UCSD-AML1 (cell line): ENCODE measurements at regions not wholly inside any gene's neighbourhood (a gene's known extent, or its start where the extent isn't known, plus 50 kb on each side); places are given as distances from the start of the nearest gene placed in this dataset.
"Not testable (repeated sequence)": the region's sequence is repeated elsewhere in the genome, so short reads cannot be mapped to it uniquely, and the experiment has no call there.

Experiments used
- DNase-seq: peaks from one replicate; lab custom pipeline; 2025; ENCODE audit not compliant: unreplicated experiment; lab: John Stamatoyannopoulos, UW

DNA sequence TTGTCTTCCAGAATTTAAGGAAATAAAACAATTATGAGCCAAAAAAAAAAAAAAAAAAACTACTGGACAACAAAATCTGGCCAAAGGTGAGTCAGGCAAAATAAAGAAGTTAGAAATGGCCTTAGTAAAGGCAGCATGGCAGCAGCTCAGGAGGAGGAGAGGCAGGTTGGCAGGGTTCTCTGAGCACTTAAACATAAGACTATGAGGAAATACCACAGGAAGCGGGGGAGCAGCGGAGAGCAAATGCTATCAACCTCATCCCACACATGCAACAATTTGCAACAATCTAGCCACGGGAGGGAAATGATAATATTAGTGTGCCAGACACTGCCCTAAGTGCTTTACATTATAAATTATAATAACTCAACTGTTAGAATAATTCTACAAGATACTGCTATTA, 247.3 kb upstream of the NSMCE3 start:
- peak; percentile 60 for DNase-seq

DNA sequence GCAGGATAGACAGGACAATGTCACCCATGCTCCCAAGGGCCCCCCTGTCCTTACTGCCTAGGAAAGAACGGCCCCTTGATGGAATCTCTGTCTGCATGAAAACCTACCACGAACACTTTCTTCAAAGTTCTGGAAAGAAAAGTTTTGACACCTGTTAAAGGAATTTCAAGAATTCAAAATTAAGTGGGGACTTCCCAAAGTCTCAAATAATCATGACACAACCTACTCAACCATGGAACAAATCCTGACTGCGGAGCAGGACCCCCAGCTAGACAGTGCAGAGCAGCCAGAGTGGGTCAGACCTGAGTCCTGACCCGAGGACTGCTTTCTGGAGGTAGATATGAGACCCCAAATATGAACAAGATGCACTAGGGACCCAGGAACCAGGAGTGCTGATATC, 245.3 kb upstream of the NSMCE3 start:
- DNase-seq, result no peak

- no peak for DNase-seq
Measured at GRCh38 chr15:29511663-29512062, 242.0 kb upstream of the NSMCE3 start.

- not testable (repeated sequence) for DNase-seq
Measured at GRCh38 chr15:29505535-29505934, 235.9 kb upstream of the NSMCE3 start.

GRCh38 chr15:29490747-29491471, 221.3 kb upstream of the NSMCE3 start:
- DNase-seq, result no peak

- no peak for DNase-seq
Measured at GRCh38 chr15:29480949-29481348, 211.3 kb upstream of the NSMCE3 start.

DNA sequence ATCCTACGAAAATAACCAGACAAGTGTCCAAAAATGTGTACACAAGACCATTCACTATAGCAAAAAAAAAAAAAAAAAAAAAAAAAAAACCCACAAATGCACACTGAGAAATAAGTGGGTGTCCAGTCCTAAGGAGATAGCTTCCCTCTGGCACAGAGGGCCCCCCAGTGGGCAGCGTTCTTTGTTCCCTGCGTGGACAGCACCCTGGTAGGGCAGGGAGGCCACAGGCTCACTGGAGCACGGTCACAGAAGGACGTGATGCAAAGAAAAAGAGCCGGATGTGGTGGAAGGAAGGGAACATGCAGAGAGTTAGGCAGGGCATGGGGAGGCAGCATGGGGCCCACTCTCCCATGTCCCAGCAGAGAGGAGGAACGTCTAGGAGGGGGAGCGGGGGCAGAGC, 210.7 kb upstream of the NSMCE3 start:
- peak; percentile 56 for DNase-seq

DNA sequence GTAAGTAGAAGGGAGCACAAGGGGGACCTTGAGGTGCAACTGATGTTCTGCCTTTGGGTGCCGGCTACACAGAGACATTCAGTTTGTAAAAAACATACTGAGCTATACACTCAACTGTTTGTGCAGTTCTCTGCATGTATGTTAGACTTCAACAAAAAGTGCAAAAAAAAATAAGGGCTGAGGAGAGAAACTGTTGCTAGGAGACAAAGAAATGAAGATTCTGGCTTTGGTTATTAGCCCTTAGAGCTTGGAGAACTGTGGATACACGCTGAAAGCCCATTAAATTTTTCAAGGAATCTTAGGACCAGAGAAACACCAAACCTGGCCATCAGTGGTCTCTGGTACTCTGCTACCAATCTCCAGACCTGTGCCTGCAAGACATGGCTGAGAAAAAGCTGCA, 207.6 kb upstream of the NSMCE3 start:
- DNase-seq, result no peak

DNA sequence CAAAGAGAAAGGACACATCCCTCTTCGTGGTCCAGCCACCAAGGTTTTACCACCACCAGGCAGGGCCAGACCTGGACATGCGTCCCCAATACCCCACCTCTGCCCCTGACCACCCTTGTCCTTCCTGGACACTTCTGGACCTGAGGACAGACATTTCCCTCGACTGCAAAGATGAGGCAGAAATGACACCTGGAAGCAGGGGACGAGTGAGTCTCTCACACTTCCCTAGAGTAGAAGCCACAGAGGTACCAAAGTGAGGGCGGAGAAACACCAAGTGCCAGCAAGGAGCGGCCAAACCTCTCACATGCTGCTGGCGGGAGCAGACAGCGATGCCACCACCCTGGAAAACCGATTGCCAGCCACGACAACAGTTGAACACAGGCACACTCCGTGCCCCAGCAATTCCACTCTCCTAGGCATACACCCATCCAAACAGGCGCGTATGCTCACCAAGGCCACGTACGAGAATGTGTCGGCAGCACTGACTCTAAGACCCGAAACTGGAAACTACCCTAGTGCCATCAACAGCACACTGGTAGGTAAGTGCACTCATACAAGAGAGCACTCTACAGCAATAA, 207.0 kb upstream of the NSMCE3 start:
- no peak for DNase-seq

DNA sequence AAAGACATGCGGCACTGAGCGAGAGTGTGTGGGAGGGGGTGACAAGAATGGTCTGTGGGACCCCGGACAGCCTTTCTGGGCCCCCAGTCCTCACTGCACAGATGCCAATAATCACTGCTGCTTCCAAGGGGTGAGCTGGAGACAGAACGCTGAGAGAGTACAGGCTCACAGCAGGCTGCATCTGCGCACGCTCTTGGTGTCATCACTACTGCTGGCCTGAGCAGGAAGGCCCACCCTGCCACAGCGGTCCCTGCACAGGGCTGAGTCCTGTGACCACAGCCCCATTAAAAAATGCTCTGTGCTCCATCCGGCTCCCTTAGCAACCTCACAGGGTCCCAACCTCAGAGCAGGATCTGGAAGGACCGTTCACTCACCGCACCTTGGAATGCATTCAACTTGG, 205.5 kb upstream of the NSMCE3 start:
- no peak for DNase-seq

DNA sequence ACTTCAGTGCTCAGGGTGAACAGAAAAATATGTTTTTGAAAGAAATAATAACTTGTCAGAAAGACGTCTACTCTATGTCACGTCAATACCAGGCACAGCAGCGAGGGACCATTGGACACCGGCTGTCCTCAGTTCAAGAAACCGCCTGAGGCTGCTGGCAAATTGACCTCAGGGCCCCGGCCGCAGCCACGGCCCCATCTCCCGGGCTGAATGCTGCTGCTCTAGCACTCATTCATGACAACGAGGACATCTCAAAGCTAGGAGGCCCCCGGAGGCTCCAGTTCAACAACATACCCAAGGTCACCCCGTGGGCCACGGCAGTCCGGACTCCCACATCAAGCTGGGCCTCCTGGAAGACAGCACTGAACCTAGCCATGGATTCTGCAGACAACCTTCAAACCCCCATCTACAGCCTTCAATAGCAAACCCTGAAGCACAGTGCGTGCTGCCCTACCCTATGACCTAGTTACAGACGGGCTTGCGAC, 204.0 kb upstream of the NSMCE3 start:
- DNase-seq, result no peak

GRCh38 chr15:29472901-29473445, 203.4 kb upstream of the NSMCE3 start:
- DNase-seq, result no peak

GRCh38 chr15:29471757-29472156, 202.1 kb upstream of the NSMCE3 start:
- DNase-seq, result no peak

DNA sequence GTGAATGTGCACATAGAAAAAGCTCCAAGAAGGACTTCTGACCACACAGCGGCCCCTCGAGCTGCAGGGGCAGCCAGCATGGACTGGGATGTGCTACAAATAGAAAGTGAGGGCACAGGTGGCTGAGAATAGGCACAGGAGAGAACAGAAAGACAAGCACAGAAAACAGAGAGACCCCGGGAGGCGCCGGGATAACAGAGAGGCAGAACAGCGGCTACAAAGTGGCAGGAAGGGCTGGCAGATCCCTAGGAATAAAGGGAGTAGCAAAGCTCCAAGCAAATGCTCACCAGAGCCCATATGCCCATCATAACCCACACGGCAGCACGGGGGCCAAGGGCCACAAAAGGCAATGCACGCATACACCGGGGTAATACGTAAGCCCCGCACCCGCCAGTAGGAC, 201.7 kb upstream of the NSMCE3 start:
- no peak for DNase-seq

DNA sequence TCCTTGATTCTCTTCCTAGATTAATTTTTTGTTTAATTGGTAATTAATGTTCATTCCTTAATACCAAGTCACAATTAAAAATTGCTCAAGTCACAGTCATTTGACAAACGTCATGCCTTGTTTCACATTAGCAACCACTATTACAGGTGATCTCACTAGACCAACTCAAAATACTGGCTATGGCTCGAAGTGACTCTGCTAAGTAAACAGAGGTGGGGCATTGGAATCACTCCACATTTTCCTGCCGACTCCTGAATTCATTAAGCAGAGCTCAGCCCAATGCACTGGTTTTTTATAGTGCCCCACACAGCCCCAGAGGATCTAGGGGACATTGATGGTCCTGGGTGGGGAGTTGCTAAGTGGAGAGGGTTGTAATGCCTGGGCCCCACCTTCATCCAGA, 201.2 kb upstream of the NSMCE3 start:
- DNase-seq, result no peak

DNA sequence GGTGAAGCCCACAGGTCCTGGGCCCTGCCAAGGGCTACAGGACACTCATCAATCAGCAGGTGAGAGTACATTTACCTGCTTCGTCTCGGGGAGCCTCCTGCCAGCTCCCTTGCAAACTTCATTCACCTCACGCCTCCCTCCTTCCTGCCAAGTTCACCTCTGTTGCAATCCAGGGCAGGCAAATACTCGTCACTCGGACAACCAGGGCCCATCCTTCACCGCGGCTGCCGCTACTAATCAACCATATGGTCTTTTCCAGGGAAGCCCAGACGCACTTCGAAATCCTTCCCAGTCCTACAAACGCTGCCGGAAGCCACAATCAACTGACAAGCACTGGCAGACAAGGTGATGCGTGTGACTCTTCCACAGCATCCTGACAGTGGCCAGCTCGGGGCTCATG, 200.7 kb upstream of the NSMCE3 start:
- DNase-seq, result no peak

GRCh38 chr15:29468899-29469298, 199.3 kb upstream of the NSMCE3 start:
- DNase-seq, result no peak

- no peak for DNase-seq
Measured at GRCh38 chr15:29467091-29467490, 197.5 kb upstream of the NSMCE3 start.

DNA sequence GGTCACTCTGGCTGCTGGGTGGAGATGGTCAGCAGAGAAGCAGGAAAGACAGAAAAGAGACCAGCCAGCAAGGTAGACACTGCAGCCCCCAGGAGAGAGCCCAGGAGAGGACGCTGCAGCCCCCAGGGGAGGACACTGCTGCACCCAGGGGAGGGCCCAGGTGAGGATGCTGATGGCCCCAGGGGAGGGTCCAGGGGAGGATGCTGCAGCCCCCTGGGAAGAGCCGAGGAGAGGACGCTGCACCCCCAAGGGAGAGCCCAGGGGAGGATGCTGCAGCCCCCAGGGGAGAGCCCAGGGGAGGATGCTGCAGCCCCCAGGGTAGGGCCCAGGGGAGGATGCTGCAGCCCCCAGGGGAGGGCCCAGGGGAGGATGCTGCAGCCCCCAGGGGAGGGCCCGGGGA, 196.7 kb upstream of the NSMCE3 start:
- no peak for DNase-seq

DNA sequence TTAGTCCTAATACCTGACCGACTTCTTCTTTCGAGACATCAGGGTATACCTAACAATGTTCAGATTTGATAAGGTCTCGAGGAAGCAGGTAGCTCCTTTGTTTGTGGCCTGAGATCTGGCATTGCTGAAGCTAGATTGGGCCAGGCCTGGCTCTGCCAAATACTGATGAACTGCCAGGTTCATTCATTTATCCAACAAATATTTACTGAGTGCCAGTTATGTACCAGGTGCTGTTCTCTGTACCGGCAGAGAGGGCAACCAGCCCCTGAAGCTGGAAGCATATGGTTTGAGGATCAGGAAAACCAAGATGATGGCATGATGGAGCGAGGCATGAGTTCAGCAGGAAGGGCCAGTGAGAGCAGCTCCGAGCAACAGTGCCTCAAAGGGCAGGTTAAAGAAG, 196.2 kb upstream of the NSMCE3 start:
- DNase-seq, result no peak

- no peak for DNase-seq
Measured at GRCh38 chr15:29465196-29465595, 195.6 kb upstream of the NSMCE3 start.

DNA sequence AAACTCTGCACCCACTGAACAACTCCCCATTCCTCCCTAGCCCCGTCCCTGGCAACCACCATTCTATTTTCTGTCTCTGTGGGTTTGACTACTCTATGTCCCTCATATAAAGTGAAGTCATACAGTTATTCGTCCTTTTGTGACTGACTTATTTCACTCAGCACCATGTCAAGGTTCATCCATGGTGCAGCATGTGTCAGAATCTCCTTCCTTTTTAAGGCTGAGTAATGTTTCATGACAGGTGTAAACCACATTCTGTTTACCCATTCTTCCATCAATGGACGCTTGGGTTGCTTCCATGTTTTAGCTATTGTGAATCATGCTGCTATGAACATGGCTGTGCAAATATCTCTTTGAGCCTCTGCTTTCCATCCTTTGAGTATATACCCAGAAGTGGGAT, 192.3 kb upstream of the NSMCE3 start:
- DNase-seq, result no peak

GRCh38 chr15:29458361-29458760, 188.7 kb upstream of the NSMCE3 start:
- DNase-seq, result no peak
